ENCODE measurements at regions not wholly inside any gene's neighbourhood (a gene's known extent, or its start where the extent isn't known, plus 50 kb on each side); places are given as distances from the start of the nearest gene placed in this dataset.
"Not testable (repeated sequence)": the region's sequence is repeated elsewhere in the genome, so short reads cannot be mapped to it uniquely, and the experiment has no call there.

DNA sequence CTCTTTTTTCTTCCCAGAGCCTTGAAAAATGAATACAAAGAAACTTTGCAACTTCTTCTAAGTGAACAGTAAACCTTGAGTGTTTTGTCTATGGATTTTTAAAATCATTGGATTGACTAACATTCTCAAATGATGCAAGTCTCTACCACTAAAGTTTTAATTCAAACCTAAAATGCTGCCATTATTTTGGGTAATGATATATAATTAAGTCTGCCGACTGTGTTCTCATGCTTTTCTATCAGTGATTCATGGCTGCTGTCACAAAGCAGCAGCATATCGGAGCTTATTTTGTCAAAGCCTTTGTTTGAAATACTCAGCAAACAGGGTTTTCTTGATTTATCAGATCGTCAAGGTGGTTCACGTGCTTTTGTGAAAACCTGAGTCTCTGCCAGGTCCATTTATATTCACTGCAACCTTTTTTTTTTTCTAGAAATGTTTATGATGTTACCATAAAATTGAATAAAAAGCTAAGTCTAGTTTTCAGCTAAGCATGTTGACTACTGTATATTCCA lies 96.3 kb downstream of the GJA1 start:
- Mint-ChIP-seq H3K27ac (no peak overlapping the region), H3K9me3 (no peaks in the 10 kb centered on the region), H3K27me3 (ENCODE audit: low read depth) (no peaks in the 10 kb centered on the region), H3K4me1 (ENCODE audit: low read depth) (no peaks in the 10 kb centered on the region), H3K4me3 (no peak overlapping the region), H3K36me3 (ENCODE audit: low read depth) (no peaks in the 10 kb centered on the region)

DNA sequence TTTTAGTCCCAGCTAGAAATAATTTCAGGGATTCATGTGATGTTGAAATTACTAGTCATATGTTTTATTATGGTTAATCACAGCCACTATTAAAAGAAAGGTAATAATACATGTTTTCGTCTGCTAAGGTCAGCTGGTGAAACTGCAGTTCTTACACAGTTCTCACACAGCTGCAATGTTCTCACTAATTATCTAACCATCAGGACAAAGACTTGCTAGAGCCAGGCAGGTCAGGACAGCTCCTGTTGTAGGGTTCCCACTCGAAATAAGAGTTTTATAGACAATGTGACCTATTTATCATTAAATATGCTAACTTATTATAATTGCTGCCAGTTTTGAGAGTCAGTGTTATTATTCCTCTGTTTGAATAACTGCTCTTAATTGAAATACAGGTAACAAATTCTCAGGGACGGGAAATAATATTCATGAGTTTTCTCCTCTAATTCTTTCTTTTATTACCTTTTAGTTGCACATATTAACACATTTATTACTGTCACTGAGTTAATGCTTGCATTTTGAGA lies 97.9 kb downstream of the GJA1 start:
- no peaks in the 10 kb centered on the region for H3K9me3 Mint-ChIP-seq
- no peak overlapping the region for H3K27ac Mint-ChIP-seq
- H3K36me3 Mint-ChIP-seq (ENCODE audit: low read depth): no peaks in the 10 kb centered on the region
- H3K4me1 Mint-ChIP-seq (ENCODE audit: low read depth): no peaks in the 10 kb centered on the region
- H3K27me3 Mint-ChIP-seq (ENCODE audit: low read depth): no peaks in the 10 kb centered on the region
- H3K4me3 Mint-ChIP-seq: no peak overlapping the region

DNA sequence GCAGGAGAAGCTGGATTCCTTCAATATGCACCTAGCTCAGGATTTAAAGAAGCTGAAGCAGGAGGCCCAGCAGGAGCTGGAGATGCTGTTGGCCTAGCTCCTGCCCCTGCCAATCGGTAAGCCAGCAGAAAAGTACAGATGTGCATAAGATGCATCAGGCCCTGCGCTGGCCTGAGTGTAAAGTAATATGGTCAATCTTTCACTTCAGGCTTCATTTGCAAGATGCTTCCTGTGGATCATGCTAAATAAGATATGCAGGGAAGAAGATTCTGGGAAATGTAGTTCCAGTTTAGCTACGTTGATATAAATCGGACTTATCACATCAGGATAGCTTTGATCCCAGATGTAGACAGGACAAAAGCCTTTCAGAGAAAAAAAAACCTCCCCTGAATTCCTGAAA lies 100.3 kb downstream of the GJA1 start:
- Mint-ChIP-seq H3K27me3 (ENCODE audit: low read depth) (no peaks in the 10 kb centered on the region), H3K36me3 (ENCODE audit: low read depth) (no peaks in the 10 kb centered on the region), H3K27ac (no peak overlapping the region), H3K4me1 (ENCODE audit: low read depth) (no peaks in the 10 kb centered on the region), H3K9me3 (no peaks in the 10 kb centered on the region), H3K4me3 (no peak overlapping the region)

DNA sequence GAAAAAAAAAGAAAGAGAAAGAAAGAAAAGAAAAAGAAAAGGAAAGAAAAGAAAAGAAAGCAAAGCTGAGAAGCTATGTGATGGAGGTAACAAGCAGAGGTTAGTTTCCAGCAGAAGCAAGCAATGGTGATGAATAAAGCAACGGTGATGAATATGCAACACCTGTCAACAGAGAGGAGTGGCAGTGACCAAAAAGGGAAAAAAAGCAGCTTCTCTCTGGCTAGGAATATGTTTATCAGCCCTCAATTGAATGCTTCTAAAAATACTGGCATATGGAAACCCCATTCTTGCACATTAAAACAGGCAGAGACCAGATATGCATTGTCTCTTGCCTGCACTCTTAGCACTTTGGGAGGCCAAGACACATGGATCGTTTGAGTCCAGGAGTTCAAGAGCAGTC lies 100.9 kb downstream of the GJA1 start:
- H3K36me3 Mint-ChIP-seq (ENCODE audit: low read depth): no peaks in the 10 kb centered on the region
- H3K4me1 Mint-ChIP-seq (ENCODE audit: low read depth): no peaks in the 10 kb centered on the region
- no peaks in the 10 kb centered on the region for H3K9me3 Mint-ChIP-seq
- no peak overlapping the region for H3K4me3 Mint-ChIP-seq
- no peaks in the 10 kb centered on the region for H3K27me3 Mint-ChIP-seq (ENCODE audit: low read depth)
- no peak overlapping the region for H3K27ac Mint-ChIP-seq

DNA sequence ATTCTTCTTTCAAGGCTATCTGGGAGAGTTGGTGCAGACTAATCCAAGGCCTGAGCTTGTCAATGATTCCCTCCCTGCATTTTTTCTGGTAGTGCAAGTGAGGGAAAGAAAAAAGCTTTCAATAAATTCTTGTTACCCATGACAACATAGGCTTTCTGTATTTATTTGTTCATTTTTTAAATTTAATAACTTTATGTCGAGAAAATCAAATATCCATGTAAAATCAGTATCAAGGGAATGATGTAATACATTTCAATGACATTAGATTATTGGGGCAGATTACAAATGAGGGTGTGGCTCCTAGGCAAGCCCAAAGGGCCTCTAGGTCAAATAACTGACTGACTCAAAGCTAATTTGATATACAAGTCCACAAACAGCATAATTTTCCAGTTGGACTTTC lies 104.0 kb downstream of the GJA1 start:
- H3K4me3 Mint-ChIP-seq: no peak overlapping the region
- no peaks in the 10 kb centered on the region for H3K4me1 Mint-ChIP-seq (ENCODE audit: low read depth)
- H3K27ac Mint-ChIP-seq: no peak overlapping the region
- no peaks in the 10 kb centered on the region for H3K36me3 Mint-ChIP-seq (ENCODE audit: low read depth)
- H3K27me3 Mint-ChIP-seq (ENCODE audit: low read depth): no peaks in the 10 kb centered on the region
- H3K9me3 Mint-ChIP-seq: no peaks in the 10 kb centered on the region

DNA sequence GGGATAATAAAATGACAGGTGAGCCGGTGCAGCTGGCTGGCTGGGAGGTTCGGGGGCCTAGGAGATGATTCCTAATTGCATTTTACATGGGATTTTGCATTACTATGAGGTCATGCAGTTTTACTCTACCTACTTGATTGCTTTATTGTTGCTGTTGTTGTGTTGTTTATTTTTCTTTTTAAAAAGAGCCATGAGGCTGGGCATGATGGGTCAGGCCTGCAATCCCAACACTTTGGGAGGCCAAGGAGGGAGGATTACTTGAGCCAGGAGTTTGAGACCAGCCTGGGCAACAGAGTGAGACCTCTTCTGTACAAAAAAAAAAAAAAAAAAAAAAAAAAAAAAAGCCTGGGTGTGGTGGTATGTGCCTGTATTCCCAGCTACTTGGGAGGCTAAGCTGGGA lies 104.8 kb downstream of the GJA1 start:
- Mint-ChIP-seq H3K9me3 (no peaks in the 10 kb centered on the region), H3K4me3 (no peak overlapping the region), H3K36me3 (ENCODE audit: low read depth) (no peaks in the 10 kb centered on the region), H3K27me3 (ENCODE audit: low read depth) (no peaks in the 10 kb centered on the region), H3K4me1 (ENCODE audit: low read depth) (no peaks in the 10 kb centered on the region), H3K27ac (no peak overlapping the region)

DNA sequence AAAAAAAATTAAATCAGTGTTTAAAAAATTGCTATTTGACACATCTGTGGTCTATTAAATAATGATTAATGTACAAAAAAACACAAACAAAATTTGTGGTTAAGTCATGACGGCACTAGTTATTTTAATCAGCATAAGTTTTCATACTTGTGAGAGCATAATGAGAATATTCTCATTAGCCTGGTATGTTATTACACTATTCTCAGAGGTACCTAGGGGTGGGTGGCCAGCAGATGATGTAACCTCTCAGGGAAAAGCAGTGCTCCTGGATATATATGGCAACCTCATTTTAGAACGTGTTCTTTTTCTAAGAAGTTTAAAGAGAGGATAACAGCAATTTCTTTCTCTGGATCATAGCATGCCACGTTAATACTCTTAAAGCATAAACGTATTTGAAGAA lies 109.2 kb downstream of the GJA1 start:
- no peak overlapping the region for H3K4me3 Mint-ChIP-seq
- H3K27me3 Mint-ChIP-seq (ENCODE audit: low read depth): no peaks in the 10 kb centered on the region
- no peaks in the 10 kb centered on the region for H3K4me1 Mint-ChIP-seq (ENCODE audit: low read depth)
- H3K9me3 Mint-ChIP-seq: no peaks in the 10 kb centered on the region
- H3K27ac Mint-ChIP-seq: no peak overlapping the region
- no peaks in the 10 kb centered on the region for H3K36me3 Mint-ChIP-seq (ENCODE audit: low read depth)

DNA sequence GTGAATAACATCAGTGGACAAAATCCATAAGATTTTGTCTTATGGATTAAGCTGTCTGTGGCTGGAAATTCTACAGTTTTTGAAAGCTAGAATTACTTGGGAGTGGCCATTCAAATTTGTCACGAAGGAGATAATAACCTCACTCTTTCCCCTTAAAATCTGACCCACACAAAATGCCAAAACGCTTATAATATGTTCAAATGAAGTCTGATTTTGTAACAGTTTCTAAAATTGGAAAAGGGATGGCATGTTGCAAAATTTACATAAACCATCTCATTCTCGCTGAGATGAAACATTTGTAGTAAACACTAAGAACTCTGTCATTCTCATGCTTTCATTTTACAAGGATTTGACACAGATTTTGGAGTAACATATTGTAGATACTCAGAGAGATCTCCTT lies 112.7 kb downstream of the GJA1 start:
- Mint-ChIP-seq H3K27me3 (ENCODE audit: low read depth) (no peaks in the 10 kb centered on the region), H3K4me1 (ENCODE audit: low read depth) (no peaks in the 10 kb centered on the region), H3K9me3 (no peaks in the 10 kb centered on the region), H3K27ac (no peak overlapping the region), H3K36me3 (ENCODE audit: low read depth) (no peaks in the 10 kb centered on the region), H3K4me3 (no peak overlapping the region)

DNA sequence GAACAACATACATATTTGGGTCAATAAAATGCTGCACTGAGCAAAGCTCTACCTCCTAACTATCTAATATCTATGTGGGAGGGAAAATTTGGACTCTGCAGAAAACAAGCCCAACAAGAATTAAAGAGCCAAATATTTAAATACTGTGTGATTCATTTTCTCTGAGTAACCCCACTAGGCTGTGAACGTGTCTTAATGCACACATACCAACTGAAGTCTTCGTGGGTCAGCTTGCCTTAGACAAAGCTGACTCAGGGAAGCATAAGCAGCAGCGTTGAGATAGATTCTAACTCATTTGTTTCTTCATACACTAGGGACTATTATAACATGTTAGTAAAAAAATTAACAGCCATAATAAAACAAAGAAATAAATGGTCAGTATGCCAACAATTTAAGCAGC lies 114.3 kb downstream of the GJA1 start:
- Mint-ChIP-seq H3K4me3 (no peak overlapping the region), H3K27ac (no peak overlapping the region), H3K9me3 (no peaks in the 10 kb centered on the region), H3K36me3 (ENCODE audit: low read depth) (no peaks in the 10 kb centered on the region), H3K4me1 (ENCODE audit: low read depth) (no peaks in the 10 kb centered on the region), H3K27me3 (ENCODE audit: low read depth) (no peaks in the 10 kb centered on the region)

DNA sequence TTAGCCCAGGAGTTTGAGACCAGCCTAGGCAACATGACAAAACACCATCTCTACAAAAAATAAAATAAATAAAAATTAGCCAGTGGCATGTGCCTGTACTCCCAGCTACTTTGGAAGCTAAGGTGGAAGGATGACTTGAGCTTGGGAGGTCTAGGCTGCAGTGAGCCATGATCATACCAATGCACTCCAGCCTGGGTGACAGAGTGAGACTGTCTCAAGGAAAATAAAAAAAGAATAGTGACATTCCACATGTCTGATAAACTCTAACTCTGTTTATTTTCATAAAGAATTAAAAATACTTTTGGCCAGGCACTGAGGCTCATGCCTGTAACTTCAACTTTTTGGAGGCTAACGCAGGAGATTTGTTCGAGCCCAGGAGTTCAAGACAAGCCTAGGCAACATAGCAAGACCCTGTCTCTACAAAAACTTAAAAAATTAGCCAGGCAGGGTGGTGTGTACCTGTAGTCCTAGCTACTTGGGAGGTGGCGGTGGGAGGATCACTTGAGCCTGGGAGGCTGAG lies 115.1 kb downstream of the GJA1 start:
- no peak overlapping the region for H3K4me3 Mint-ChIP-seq
- no peak overlapping the region for H3K27ac Mint-ChIP-seq

DNA sequence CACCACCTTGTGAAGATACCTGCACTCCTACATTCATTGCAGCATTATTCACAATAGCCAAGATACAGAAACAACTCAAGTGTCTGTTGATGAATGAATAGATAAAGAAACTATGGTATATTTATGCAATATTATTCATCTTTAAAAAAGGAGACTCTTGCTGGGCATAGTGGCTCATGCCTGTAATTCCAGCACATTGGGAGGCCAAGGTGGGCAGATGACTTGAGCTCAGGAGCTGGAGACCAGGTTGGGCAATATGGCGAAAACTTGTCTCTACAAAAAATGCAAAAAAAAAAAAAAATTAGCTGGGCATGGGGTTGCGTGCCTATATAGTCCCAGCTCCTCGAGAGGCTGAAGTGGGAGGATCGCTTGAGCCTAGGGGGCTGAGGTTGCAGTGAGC lies 119.8 kb downstream of the GJA1 start:
- no peak overlapping the region for H3K27ac Mint-ChIP-seq
- no peaks in the 10 kb centered on the region for H3K36me3 Mint-ChIP-seq (ENCODE audit: low read depth)
- no peaks in the 10 kb centered on the region for H3K9me3 Mint-ChIP-seq
- H3K27me3 Mint-ChIP-seq (ENCODE audit: low read depth): no peaks in the 10 kb centered on the region
- H3K4me1 Mint-ChIP-seq (ENCODE audit: low read depth): no peaks in the 10 kb centered on the region
- no peak overlapping the region for H3K4me3 Mint-ChIP-seq

More for the DNA sequence above, 115.1 kb downstream of the GJA1 start:
- no peaks in the 10 kb centered on the region for H3K4me1 Mint-ChIP-seq (ENCODE audit: low read depth)
- no peaks in the 10 kb centered on the region for H3K9me3 Mint-ChIP-seq
- no peaks in the 10 kb centered on the region for H3K36me3 Mint-ChIP-seq (ENCODE audit: low read depth)
- H3K27me3 Mint-ChIP-seq (ENCODE audit: low read depth): no peaks in the 10 kb centered on the region

DNA sequence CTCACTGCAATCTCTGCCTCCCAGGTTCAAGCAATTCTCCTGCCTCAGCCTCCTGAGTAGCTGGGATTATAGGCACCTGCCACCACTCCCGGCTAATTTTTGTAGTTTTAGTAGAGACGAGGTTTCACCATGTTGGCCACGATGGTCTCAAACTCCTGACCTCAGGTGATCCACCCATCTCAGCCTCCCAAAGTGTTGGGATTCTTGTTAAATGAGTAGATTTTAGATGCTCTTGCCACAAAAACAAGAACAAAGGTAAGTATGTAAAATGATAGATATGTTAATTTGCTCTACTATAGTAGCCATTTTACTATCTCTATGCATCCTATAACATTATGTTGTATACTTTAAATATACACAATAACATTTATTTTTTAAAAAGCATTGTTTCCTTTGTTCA lies 120.7 kb downstream of the GJA1 start:
- H3K27me3 Mint-ChIP-seq (ENCODE audit: low read depth); H3K27ac Mint-ChIP-seq; H3K4me3 Mint-ChIP-seq; H3K9me3 Mint-ChIP-seq; H3K4me1 Mint-ChIP-seq (ENCODE audit: low read depth); H3K36me3 Mint-ChIP-seq (ENCODE audit: low read depth): not testable (repeated sequence)

DNA sequence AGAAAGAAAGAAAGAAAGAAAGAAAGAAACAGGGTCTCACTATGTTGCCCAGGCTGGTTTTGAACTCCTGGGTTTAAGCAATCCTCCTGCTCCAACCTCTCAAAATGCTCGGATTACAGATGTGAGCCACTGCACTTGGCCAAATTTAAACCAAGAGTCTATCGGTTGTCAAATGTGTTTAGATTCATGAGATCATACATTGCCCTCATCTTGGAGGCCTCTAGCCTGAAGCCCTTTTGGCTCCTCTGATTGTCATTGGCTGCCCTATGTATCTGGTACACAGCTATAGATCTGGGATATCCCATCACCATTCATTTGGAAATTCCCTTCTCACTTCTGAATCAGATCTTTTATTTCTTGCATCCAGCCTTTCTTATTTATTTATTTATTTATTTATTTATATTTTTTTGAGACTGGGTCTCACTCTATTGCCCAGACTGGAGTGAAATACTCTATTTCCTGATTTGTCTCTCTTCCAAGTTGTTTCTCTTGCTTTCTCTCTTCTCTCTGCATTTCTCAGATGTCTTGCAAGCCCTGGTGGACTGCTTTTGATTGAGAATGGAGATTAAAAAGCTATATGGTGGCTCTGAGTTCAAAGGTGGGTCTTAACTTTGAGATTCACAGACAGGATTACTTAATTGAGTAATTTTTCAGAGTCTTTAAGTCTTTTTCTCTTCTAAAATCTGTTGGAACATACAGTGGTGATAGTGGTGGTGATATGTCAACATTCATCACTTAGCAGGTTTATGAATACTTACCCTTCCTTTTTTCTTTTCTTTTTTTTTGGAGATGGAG lies 121.9 kb downstream of the GJA1 start:
- H3K4me1 Mint-ChIP-seq (ENCODE audit: low read depth): no peaks in the 10 kb centered on the region
- no peaks in the 10 kb centered on the region for H3K9me3 Mint-ChIP-seq

DNA sequence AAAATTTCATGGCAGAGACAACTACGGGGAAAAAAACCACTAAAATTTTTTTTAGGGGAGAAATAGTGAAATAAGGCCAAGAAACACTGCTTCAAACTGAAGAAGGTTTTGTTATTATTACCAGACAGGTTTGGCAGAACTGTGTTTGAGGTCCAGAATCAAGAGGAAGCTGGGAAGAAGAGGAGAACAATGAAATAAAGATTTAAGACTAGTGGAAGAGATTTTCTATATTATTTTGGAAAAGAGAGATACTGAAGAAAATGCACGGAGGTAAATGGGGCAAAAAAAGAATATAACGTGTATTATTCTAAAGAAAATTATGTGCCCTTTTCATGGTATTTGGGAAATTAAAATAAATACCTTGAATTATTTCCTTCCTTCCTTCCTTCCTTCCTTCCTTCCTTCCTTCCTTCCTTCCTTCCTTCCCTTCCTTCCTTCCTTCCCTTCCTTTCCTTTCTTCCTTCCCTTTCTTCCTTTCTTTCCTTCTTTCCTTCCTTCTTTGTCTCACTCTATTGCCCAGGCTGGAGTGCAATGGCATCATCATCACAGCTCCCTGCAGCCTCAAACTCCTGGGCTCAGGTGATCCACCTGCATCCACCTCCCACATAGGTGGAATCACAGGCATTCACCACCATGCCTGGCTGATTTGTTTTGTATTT lies 124.3 kb downstream of the GJA1 start:
- H3K4me1 Mint-ChIP-seq (ENCODE audit: low read depth): no peaks in the 10 kb centered on the region
- no peak overlapping the region for H3K27ac Mint-ChIP-seq
- H3K27me3 Mint-ChIP-seq (ENCODE audit: low read depth): no peaks in the 10 kb centered on the region
- H3K36me3 Mint-ChIP-seq (ENCODE audit: low read depth): no peaks in the 10 kb centered on the region
- H3K9me3 Mint-ChIP-seq: peaks cover 11% of the 10 kb centered on the region
- no peak overlapping the region for H3K4me3 Mint-ChIP-seq

More for the DNA sequence above, 121.9 kb downstream of the GJA1 start:
- H3K27ac Mint-ChIP-seq: no peak overlapping the region
- H3K36me3 Mint-ChIP-seq (ENCODE audit: low read depth): no peaks in the 10 kb centered on the region
- H3K27me3 Mint-ChIP-seq (ENCODE audit: low read depth): no peaks in the 10 kb centered on the region
- no peak overlapping the region for H3K4me3 Mint-ChIP-seq

DNA sequence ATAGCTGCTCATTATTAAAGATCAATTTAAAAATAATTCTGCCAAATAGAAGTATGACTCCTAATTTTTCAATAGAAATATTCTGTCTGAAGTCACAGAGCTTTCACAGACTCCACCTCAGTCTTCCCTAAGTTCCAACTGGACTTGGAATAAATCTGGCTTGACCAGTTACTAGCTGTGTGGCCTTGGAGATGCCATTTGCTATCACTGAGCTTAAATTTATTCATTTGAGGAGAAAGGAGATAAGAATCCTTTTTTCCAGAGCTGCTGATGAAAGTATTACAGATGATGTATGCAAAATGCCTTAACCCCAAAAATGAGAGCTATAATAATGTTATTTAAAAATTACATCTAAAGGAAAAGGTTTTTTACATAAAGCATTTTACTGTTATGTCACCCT lies 125.0 kb downstream of the GJA1 start:
- Mint-ChIP-seq H3K4me3 (no peak overlapping the region), H3K27ac (no peak overlapping the region), H3K9me3 (peaks cover 14% of the 10 kb centered on the region), H3K4me1 (ENCODE audit: low read depth) (no peaks in the 10 kb centered on the region), H3K36me3 (ENCODE audit: low read depth) (no peaks in the 10 kb centered on the region), H3K27me3 (ENCODE audit: low read depth) (no peaks in the 10 kb centered on the region)

All from T-helper 1 cell treated with Interleukin-12 subunit alpha and Interleukin-12 subunit beta and Interleukin-4 antibody, amounts not matched to agents 30 μg/mL and 1 μg/mL, for 36 hours (primary cell).